ENCODE measurements at regions not wholly inside any gene's neighbourhood (a gene's known extent, or its start where the extent isn't known, plus 50 kb on each side); places are given as distances from the start of the nearest gene placed in this dataset.

DNA sequence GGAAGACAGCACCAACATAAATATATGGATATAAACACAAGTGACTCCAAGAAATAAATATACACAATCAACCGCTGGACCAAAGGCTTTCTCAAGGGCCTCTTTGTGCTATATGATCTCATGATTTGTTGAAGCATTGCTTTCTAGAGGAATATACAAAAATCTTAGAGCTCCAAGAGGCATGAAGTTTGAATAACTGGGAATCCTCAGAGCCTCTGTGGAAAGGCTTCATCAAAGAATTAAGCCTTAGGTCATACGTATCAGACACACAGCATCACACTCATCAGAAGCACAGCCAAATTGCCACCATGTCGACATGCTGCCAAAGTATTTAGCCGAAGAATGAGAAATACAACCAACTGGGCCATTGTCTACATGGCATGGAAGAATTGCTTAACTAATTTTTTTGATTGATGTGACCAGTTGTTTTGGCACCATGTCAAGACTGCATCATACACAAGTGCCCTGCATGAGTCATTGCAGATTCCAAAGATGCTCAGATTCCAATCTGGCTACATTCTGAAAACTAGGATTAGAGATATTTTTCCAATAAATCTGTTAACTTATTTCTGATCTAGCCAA, 860.6 kb upstream of the ZEB2 start:
- Histone ChIP-seq H3K9ac (ENCODE audit: low read length) (no peak overlapping the region), H4K20me1 (ENCODE audit: control insufficient read depth, insufficient read depth, low read length, poor library complexity, severe bottlenecking) (no peaks in the 10 kb centered on the region), H3K4me1 (ENCODE audit: control insufficient read depth in 2 of 2, insufficient read depth in 2 of 2, low read length in 2 of 2) (no peaks in the 10 kb centered on the region), H2AFZ (ENCODE audit: insufficient read depth, low read depth, low read length, poor library complexity, severe bottlenecking) (no peak overlapping the region), H3K79me2 (ENCODE audit: control insufficient read depth, insufficient read depth, low read length) (no peaks in the 10 kb centered on the region), H3K27ac (ENCODE audit: low read length in 2 of 2) (no peak overlapping the region), H3K9me3 (ENCODE audit: control extremely low read depth in 1 of 3, control insufficient read depth in 2 of 3, insufficient read depth in 1 of 3, low read length in 2 of 3) (no peaks in the 10 kb centered on the region), H3K36me3 (replicated peaks in 1 of 2; ENCODE audit: control extremely low read depth in 1 of 2, control insufficient read depth in 1 of 2, extremely low read depth in 1 of 2, insufficient read depth in 2 of 2, low read length in 1 of 2) (no peaks in the 10 kb centered on the region), H3K4me2 (replicated peaks; ENCODE audit: low read depth, low read length, poor library complexity, severe bottlenecking) (no peak overlapping the region), H3K4me3 (ENCODE audit: control extremely low read depth in 1 of 5, extremely low read depth in 1 of 5, insufficient read depth in 1 of 5, low read depth in 2 of 5, low read length in 4 of 5) (no peak overlapping the region), H3K27me3 (replicated peaks in 1 of 4; ENCODE audit: control extremely low read depth in 1 of 4, control insufficient read depth in 3 of 4, insufficient read depth in 4 of 4, low read length in 3 of 4) (no peaks in the 10 kb centered on the region)
- Mint-ChIP-seq H3K9me3 (ENCODE audit: insufficient read depth) (no peaks in the 10 kb centered on the region), H3K4me3 (no peak overlapping the region), H3K27me3 (no peaks in the 10 kb centered on the region), H3K27ac (no peak overlapping the region), H3K4me1 (no peaks in the 10 kb centered on the region)
- ChIA-PET CTCF (no interaction called here), POLR2A (no interaction called here)
- 100% methylated on average over 1 of the region's 4 CpGs for WGBS (ENCODE audit: insufficient coverage)
- no peak for TF ChIP-seq EZH2 (IDR thresholded peaks at IDR 0.05; ENCODE audit: borderline replicate concordance, insufficient read depth, low read depth, low read length, poor library complexity, severe bottlenecking)
- TF ChIP-seq, protein P1, sequence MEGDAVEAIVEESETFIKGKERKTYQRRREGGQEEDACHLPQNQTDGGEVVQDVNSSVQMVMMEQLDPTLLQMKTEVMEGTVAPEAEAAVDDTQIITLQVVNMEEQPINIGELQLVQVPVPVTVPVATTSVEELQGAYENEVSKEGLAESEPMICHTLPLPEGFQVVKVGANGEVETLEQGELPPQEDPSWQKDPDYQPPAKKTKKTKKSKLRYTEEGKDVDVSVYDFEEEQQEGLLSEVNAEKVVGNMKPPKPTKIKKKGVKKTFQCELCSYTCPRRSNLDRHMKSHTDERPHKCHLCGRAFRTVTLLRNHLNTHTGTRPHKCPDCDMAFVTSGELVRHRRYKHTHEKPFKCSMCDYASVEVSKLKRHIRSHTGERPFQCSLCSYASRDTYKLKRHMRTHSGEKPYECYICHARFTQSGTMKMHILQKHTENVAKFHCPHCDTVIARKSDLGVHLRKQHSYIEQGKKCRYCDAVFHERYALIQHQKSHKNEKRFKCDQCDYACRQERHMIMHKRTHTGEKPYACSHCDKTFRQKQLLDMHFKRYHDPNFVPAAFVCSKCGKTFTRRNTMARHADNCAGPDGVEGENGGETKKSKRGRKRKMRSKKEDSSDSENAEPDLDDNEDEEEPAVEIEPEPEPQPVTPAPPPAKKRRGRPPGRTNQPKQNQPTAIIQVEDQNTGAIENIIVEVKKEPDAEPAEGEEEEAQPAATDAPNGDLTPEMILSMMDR (IDR thresholded peaks at IDR 0.05), result no peak
- ATAC-seq (ENCODE audit: low read depth) (no peak), DNase-seq (no peak)
- intact Hi-C loops (cut with micrococcal nuclease), result no loop called here

DNA sequence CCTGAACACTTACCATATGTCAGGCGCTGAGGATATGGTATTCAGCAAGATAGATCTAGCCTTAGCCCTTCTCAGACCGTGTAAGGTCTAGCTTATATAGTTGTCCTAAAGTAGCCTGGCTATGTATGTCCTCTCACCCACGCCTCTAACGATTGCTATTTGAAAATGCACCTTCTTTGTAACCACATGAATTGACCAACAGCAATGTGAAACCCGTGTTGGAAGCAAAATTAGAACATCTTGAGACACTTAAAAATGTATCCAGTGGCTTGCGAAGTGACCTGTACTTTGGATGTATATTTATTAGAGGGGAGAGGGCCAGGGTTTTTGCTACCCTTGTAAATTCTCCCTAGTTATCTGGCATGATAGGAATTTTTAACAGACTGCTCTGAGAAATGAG, 860.0 kb upstream of the ZEB2 start:
- ChIA-PET POLR2A (no interaction called here), CTCF (no interaction called here)
- Histone ChIP-seq H3K27ac (ENCODE audit: low read length in 2 of 2) (no peak overlapping the region), H3K9me3 (ENCODE audit: control extremely low read depth in 1 of 3, control insufficient read depth in 2 of 3, insufficient read depth in 1 of 3, low read length in 2 of 3) (no peaks in the 10 kb centered on the region), H3K36me3 (replicated peaks in 1 of 2; ENCODE audit: control extremely low read depth in 1 of 2, control insufficient read depth in 1 of 2, extremely low read depth in 1 of 2, insufficient read depth in 2 of 2, low read length in 1 of 2) (no peaks in the 10 kb centered on the region), H3K79me2 (ENCODE audit: control insufficient read depth, insufficient read depth, low read length) (no peaks in the 10 kb centered on the region), H3K4me3 (ENCODE audit: control extremely low read depth in 1 of 5, extremely low read depth in 1 of 5, insufficient read depth in 1 of 5, low read depth in 2 of 5, low read length in 4 of 5) (no peak overlapping the region), H3K4me2 (replicated peaks; ENCODE audit: low read depth, low read length, poor library complexity, severe bottlenecking) (no peak overlapping the region), H3K4me1 (ENCODE audit: control insufficient read depth in 2 of 2, insufficient read depth in 2 of 2, low read length in 2 of 2) (no peaks in the 10 kb centered on the region), H2AFZ (ENCODE audit: insufficient read depth, low read depth, low read length, poor library complexity, severe bottlenecking) (no peak overlapping the region), H3K9ac (ENCODE audit: low read length) (no peak overlapping the region), H3K27me3 (replicated peaks in 1 of 4; ENCODE audit: control extremely low read depth in 1 of 4, control insufficient read depth in 3 of 4, insufficient read depth in 4 of 4, low read length in 3 of 4) (no peaks in the 10 kb centered on the region), H4K20me1 (ENCODE audit: control insufficient read depth, insufficient read depth, low read length, poor library complexity, severe bottlenecking) (no peaks in the 10 kb centered on the region)
- intact Hi-C loops (cut with micrococcal nuclease), result loop anchor here (10.0 kb wide), 1 partner anchor 445 kb away; no protein-coding TSS in a partner anchor
- DNase-seq, result no peak
- H3K27ac Mint-ChIP-seq, result no peak overlapping the region
- no peak for ATAC-seq (ENCODE audit: low read depth)
- no peak overlapping the region for H3K4me3 Mint-ChIP-seq
- H3K4me1 Mint-ChIP-seq, result no peaks in the 10 kb centered on the region
- 100% methylated on average over 1 of the region's 6 CpGs for WGBS (ENCODE audit: insufficient coverage)
- no peaks in the 10 kb centered on the region for H3K27me3 Mint-ChIP-seq
- H3K9me3 Mint-ChIP-seq (ENCODE audit: insufficient read depth), result no peaks in the 10 kb centered on the region
- TF ChIP-seq, protein P1 (IDR thresholded peaks at IDR 0.05), result no peak
- no peak for TF ChIP-seq EZH2 (IDR thresholded peaks at IDR 0.05; ENCODE audit: borderline replicate concordance, insufficient read depth, low read depth, low read length, poor library complexity, severe bottlenecking)
